ENCODE measurements at regions not wholly inside any gene's neighbourhood (a gene's known extent, or its start where the extent isn't known, plus 50 kb on each side); places are given as distances from the start of the nearest gene placed in this dataset.

GRCh38 chr20:19833395-19833794 is 75.3 kb downstream of the RIN2 start:
- no peaks in the 10 kb centered on the region for H3K36me3 ChIP-seq
- no peak for DNase-seq
- no peak for TF ChIP-seq CTCF (IDR thresholded peaks at IDR 0.05)
- no peak overlapping the region for H3K9ac ChIP-seq (ENCODE audit: low read depth in 2 of 2, low read length in 2 of 2)
- intact Hi-C loops (cut with DNase I) = no loop called here
- no peaks in the 10 kb centered on the region for H3K9me3 ChIP-seq
- H3K27ac ChIP-seq = no peak overlapping the region
- no peaks in the 10 kb centered on the region for H3K27me3 ChIP-seq
- H3K4me3 ChIP-seq = no peak overlapping the region
- no peaks in the 10 kb centered on the region for H3K4me1 ChIP-seq

- Histone ChIP-seq H3K4me1 (no peaks in the 10 kb centered on the region), H3K36me3 (no peaks in the 10 kb centered on the region), H3K4me3 (no peak overlapping the region), H3K9me3 (no peaks in the 10 kb centered on the region), H3K27me3 (no peaks in the 10 kb centered on the region), H3K27ac (no peak overlapping the region), H3K9ac (ENCODE audit: low read depth in 2 of 2, low read length in 2 of 2) (no peak overlapping the region)
- no peak for DNase-seq
- no peak for TF ChIP-seq CTCF (IDR thresholded peaks at IDR 0.05)
- intact Hi-C loops (cut with DNase I) = no loop called here
Measured at GRCh38 chr20:19834287-19834686, 76.2 kb downstream of the RIN2 start.

- no peak for DNase-seq
- no peak overlapping the region for H3K27ac ChIP-seq
- H3K27me3 ChIP-seq = no peaks in the 10 kb centered on the region
- H3K9me3 ChIP-seq = no peaks in the 10 kb centered on the region
- no peak for TF ChIP-seq CTCF (IDR thresholded peaks at IDR 0.05)
- H3K36me3 ChIP-seq = no peaks in the 10 kb centered on the region
- no peak overlapping the region for H3K9ac ChIP-seq (ENCODE audit: low read depth in 2 of 2, low read length in 2 of 2)
- intact Hi-C loops (cut with DNase I) = no loop called here
- H3K4me3 ChIP-seq = no peak overlapping the region
- no peaks in the 10 kb centered on the region for H3K4me1 ChIP-seq
Measured at GRCh38 chr20:19834783-19835182, 76.7 kb downstream of the RIN2 start.

GRCh38 chr20:19835533-19836222 is 77.6 kb downstream of the RIN2 start:
- H3K4me3 ChIP-seq = no peak overlapping the region
- intact Hi-C loops (cut with DNase I) = no loop called here
- no peaks in the 10 kb centered on the region for H3K36me3 ChIP-seq
- DNase-seq = no peak
- no peaks in the 10 kb centered on the region for H3K4me1 ChIP-seq
- no peaks in the 10 kb centered on the region for H3K27me3 ChIP-seq
- H3K9ac ChIP-seq (ENCODE audit: low read depth in 2 of 2, low read length in 2 of 2) = no peak overlapping the region
- no peak overlapping the region for H3K27ac ChIP-seq
- H3K9me3 ChIP-seq = no peaks in the 10 kb centered on the region
- TF ChIP-seq CTCF (IDR thresholded peaks at IDR 0.05) = no peak

- no peaks in the 10 kb centered on the region for H3K36me3 ChIP-seq
- H3K4me3 ChIP-seq = no peak overlapping the region
- H3K27me3 ChIP-seq = no peaks in the 10 kb centered on the region
- H3K4me1 ChIP-seq = no peaks in the 10 kb centered on the region
- H3K27ac ChIP-seq = no peak overlapping the region
- DNase-seq = no peak
- no peaks in the 10 kb centered on the region for H3K9me3 ChIP-seq
- intact Hi-C loops (cut with DNase I) = no loop called here
- TF ChIP-seq CTCF (IDR thresholded peaks at IDR 0.05) = no peak
- H3K9ac ChIP-seq (ENCODE audit: low read depth in 2 of 2, low read length in 2 of 2) = no peak overlapping the region
Measured at GRCh38 chr20:19838468-19838867, 80.4 kb downstream of the RIN2 start.

Data from colonic mucosa (tissue), 4 donors.